ENCODE measurements at regions not wholly inside any gene's neighbourhood (a gene's known extent, or its start where the extent isn't known, plus 50 kb on each side); places are given as distances from the start of the nearest gene placed in this dataset.
"Not testable (repeated sequence)": the region's sequence is repeated elsewhere in the genome, so short reads cannot be mapped to it uniquely, and the experiment has no call there.

GRCh38 chr18:39448942-39449341, 1883.3 kb upstream of the CELF4 start:
- no peak for DNase-seq (ENCODE audit: low spot score)

- not testable (repeated sequence) for DNase-seq (ENCODE audit: low spot score)
Measured at GRCh38 chr18:39444957-39445356, 1879.4 kb upstream of the CELF4 start.

- no peak for DNase-seq (ENCODE audit: low spot score)
Measured at GRCh38 chr18:39441648-39442047, 1876.0 kb upstream of the CELF4 start.

DNA sequence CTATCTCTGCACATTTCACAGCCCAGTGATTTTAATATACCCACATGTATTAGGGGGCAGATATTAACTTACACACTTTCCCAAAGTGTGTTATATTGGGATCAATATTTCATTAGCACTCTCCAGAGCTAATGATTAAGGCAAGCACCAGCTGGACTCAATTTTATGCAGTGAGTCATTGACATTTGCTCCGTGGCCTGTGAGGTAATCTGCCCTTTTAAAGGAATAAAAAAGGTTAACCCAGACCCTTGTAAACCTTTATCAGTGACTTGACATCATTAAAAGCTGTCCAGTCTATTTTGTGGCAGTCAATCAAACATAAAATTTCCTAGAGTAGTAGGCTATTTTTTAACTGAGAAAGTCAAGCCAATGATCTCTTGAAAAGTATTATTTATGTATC, 1870.4 kb upstream of the CELF4 start:
- no peak for DNase-seq (ENCODE audit: low spot score)

GRCh38 chr18:39435209-39435608, 1869.6 kb upstream of the CELF4 start:
- DNase-seq (ENCODE audit: low spot score) = no peak

DNA sequence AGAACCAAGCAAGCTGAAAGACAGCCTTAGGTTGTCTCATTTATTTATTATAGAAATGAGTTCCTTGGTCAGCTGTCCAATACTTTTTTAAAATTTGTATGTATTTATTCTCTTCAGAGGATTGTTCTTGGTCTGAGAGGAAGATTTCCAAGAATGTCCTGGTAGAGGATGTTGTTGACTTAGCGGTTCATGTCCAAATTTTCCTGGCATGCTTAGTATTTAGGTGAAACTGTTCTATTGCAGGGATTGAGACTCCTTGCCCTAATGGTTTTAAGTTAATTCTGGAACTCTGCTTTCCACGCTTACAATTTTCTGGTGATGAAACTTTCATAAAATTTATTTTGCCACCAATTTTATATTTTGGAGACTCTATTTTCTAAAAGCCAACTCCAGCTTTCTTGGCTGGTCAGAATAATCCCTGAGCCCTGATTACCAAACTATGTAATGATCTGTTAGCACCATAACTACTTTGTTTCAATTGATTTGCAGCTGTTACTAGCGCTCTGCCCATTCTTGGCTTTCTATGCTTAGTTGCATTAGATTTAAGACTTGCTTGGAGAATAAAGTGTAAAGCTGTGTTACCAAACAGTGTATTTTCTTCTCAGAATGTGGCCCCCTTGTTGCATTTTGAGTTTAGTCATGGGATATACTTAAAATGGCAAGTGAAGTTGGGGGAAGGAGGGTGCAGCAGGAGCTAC, 1868.8 kb upstream of the CELF4 start:
- no peak for DNase-seq (ENCODE audit: low spot score)

DNA sequence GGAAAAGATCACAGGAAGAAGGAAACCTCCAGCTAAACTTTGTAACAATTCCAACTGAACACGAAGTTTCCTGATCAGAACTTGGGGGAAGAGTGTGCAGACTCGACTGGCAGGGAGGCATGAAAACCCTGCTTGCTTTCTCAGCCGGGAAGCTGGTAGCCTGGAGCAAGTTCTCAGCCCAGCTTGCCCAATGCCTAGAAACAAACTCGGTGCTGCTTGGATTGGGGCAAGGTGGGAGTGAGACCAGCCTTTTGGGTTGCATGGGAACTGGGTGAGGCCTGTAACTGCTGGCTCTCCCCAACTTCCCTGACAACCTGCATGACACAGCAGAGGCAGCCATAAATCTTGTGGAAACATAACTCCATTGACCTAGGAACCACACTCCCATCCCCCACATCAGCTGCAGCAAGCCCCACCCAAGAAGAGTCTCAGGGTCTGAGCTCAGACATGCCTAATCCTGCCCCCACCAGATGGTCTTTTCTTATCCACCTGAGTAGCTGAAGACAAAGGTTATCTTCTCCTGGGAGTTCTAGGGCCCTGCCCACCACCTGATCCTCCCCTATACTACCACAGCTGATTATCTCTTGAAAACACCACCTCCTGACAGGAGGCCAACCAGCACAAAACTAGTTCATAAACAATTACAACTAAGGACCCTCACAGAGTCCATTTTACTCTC, 1859.7 kb upstream of the CELF4 start:
- no peak for DNase-seq (ENCODE audit: low spot score)

DNA sequence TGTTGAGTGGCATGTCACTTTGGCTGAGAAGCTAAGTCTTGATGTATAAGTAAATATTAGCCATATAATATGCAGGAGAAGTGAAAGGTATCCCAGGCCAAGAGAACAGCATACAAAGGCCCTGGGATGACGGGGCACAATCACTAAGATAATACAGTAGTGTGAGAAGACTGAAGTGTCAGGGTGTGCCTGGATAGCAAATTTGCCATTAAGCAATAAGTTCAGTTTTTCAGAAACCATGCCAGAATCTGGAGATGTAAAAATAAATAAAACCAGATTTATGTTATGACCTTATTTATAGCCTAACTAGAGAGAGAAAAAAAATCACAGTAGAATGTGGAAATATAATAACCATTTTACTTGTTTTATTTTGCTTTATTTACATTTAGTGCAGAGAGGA, 1858.7 kb upstream of the CELF4 start:
- no peak for DNase-seq (ENCODE audit: low spot score)

DNA sequence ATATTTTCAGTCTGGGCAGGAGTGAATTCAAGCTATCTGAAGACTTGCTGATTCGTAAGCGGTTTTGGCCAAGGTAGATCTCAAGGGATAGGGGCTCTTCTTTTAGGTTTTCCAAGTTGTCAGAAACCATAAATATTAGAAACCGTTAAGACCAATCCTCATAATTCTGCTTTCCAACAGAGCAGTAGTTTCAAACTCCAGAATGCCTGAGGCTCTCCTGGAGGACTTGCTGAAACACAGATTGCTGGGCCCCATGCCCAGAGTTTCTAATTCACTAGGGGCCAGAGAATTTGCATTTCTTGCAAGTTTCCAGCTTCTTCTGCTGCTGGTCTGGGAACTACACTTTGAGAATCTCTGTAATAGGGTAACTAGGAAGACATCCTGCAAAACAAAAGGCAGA, 1855.7 kb upstream of the CELF4 start:
- no peak for DNase-seq (ENCODE audit: low spot score)

- no peak for DNase-seq (ENCODE audit: low spot score)
Measured at GRCh38 chr18:39419315-39419714, 1853.7 kb upstream of the CELF4 start.

DNA sequence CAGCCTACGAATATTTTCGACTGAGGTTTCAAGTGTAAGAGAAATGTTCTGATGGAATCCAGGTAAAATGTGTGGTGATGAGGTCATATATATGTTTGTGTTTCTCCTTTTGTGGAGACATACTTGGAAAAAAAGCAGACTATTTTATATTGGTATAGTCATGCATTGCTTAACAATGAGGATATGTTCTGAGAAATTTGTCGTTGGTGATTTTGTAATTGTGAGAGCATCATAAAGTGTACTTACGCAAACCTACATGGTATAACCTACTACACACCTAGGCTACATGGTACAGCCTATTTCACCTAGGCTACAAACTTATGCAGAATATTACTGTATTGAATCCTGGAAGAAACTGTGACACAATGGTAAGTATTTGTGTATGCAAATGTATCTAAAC, 1849.9 kb upstream of the CELF4 start:
- DNase-seq (ENCODE audit: low spot score) = no peak

- no peak for DNase-seq (ENCODE audit: low spot score)
Measured at GRCh38 chr18:39414009-39414700, 1848.6 kb upstream of the CELF4 start.

- DNase-seq (ENCODE audit: low spot score) = no peak
Measured at GRCh38 chr18:39406941-39407340, 1841.3 kb upstream of the CELF4 start.

- DNase-seq (ENCODE audit: low spot score) = no peak
Measured at GRCh38 chr18:39403121-39403520, 1837.5 kb upstream of the CELF4 start.

DNA sequence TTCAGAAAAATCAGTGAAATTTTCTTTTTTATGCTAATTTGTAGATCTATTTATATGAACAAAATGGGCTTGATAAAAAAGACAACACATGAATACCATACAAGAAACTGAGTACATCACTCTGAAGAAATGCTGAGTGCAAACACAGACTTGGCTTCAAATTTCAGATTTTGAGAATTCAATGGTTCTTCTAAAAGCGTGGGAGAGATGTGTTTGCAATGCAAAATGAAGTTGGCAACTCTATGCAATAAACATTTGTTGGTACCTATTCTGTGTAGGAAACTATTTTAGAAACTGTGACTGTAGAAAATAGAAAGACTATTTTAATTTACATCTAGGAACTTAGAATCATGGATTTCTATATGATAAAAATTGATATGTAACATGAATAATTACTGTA, 1834.1 kb upstream of the CELF4 start:
- no peak for DNase-seq (ENCODE audit: low spot score)

- DNase-seq (ENCODE audit: low spot score) = no peak
Measured at GRCh38 chr18:39396168-39396567, 1830.6 kb upstream of the CELF4 start.

- no peak for DNase-seq (ENCODE audit: low spot score)
Measured at GRCh38 chr18:39389800-39390379, 1824.3 kb upstream of the CELF4 start.

DNA sequence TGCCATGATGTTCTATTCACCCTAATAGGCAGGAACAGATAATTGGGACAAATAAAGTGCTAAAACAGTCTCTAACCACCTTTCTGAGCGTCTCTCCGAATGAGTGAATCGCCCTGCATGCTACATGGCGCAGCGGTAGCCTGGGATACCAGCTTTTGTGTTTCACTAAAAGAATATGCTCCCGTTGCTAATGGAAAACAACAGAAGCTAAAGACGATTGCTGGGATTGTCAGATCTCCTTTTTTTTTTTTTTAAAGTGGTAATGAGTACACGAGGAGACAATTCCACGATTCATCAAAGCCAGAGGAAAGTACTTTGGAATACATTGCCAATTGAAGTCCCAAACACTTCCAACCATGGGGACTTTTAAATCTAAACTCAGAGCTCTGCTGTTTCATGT, 1815.3 kb upstream of the CELF4 start:
- no peak for DNase-seq (ENCODE audit: low spot score)

GRCh38 chr18:39380186-39380725, 1814.7 kb upstream of the CELF4 start:
- no peak for DNase-seq (ENCODE audit: low spot score)

- no peak for DNase-seq (ENCODE audit: low spot score)
Measured at GRCh38 chr18:39375066-39375465, 1809.5 kb upstream of the CELF4 start.

DNA sequence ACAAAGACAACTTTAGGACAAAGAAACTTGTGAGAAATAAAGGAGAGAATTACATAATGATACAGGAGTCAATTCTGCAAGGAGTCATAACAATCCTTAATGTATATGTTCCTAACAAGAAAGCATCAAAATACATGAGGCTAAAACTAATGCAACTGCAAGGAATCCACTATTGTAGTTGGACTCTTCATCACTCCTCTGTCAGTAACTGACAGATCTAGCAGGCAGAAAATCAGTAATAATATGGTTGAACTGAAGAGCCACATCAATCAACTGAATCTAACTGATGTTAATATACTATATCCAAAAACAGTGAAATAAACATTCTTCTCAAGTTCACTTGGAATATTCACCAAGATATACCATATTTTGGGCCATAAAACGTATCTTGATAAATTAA, 1806.4 kb upstream of the CELF4 start:
- DNase-seq (ENCODE audit: low spot score) = no peak

- DNase-seq (ENCODE audit: low spot score) = no peak
Measured at GRCh38 chr18:39366656-39367055, 1801.1 kb upstream of the CELF4 start.

Data from germinal center (tissue), 1 donor.